CD4-positive, alpha-beta T cell (primary cell): ENCODE measurements at regions not wholly inside any gene's neighbourhood (a gene's known extent, or its start where the extent isn't known, plus 50 kb on each side); places are given as distances from the start of the nearest gene placed in this dataset.
A peak's percentile ranks its signal among the peaks of the same experiment; 100 is the strongest.

Source experiments
- ATAC-seq: fragments of 200-7000 bp; cut with Tn5 transposase; one replicate; pipeline ENCODE4 v1.10.0; 2022; ENCODE audit warnings: mild to moderate bottlenecking; ENCODE audit not compliant: poor library complexity
- CTCF ChIA-PET: fragments of 350-600 bp; sonication (Branson Sonifier 250); formaldehyde crosslinking; loops from one replicate; lab custom pipeline; 2021; ENCODE audit warnings: antibody characterized with exemption, inconsistent platforms; lab: Charles Lee
- POLR2A ChIA-PET: fragments of 350-600 bp; sonication (Branson Sonifier 250); formaldehyde crosslinking; loops from one replicate; lab custom pipeline; 2021; ENCODE audit warnings: antibody characterized with exemption, inconsistent platforms; lab: Charles Lee
- DNase-seq, 14 experiments: peaks; one replicate each; pipeline ENCODE4 v3.0.0-alpha.2; 2013 to 2020; ENCODE audit warnings: mixed read lengths in 2 of 14
- H3K27ac ChIP-seq, 2 donors: one replicate each; pipeline versions ENCODE4 v1.5.1 to v1.7.0; 2013; ENCODE audit warnings: low read length in 2 of 2, low read depth in 1 of 2, mild to moderate bottlenecking in 1 of 2
- H3K27me3 ChIP-seq, 2 experiments: 1 replicate in 1 of 2; 2 replicates in 1 of 2; pipeline versions ENCODE4 v1.6.1 to v1.7.0; 2013; ENCODE audit warnings: low read length in 2 of 2, control low read depth in 1 of 2, mild to moderate bottlenecking in 1 of 2, moderate library complexity in 1 of 2; ENCODE audit not compliant: insufficient read depth in 2 of 2, control insufficient read depth in 1 of 2
- H3K36me3 ChIP-seq: one replicate; pipeline ENCODE4 v1.6.1; 2013; ENCODE audit warnings: low read length, control low read depth; ENCODE audit not compliant: insufficient read depth
- H3K4me1 ChIP-seq: one replicate; pipeline ENCODE4 v1.6.1; 2013; ENCODE audit warnings: low read length, control low read depth; ENCODE audit not compliant: insufficient read depth
- H3K4me3 ChIP-seq: one replicate; pipeline ENCODE4 v1.5.1; 2013; ENCODE audit warnings: mild to moderate bottlenecking, low read length, moderate library complexity
- H3K9me3 ChIP-seq, 2 experiments: 1 replicate in 1 of 2; 2 replicates in 1 of 2; pipeline versions ENCODE4 v1.6.1 to v1.7.0; 2013; ENCODE audit warnings: low read length in 2 of 2, mild to moderate bottlenecking in 2 of 2, control low read depth in 1 of 2, moderate library complexity in 1 of 2; ENCODE audit not compliant: control insufficient read depth in 1 of 2, insufficient read depth in 1 of 2
- H3K27ac Mint-ChIP-seq: one replicate; pipeline ENCODE4 v1.8.0; 2020; ENCODE audit warnings: mixed read lengths
- H3K27me3 Mint-ChIP-seq: one replicate; pipeline ENCODE4 v1.8.0; 2021; ENCODE audit warnings: mixed read lengths
- H3K36me3 Mint-ChIP-seq: one replicate; pipeline ENCODE4 v1.8.0; 2021; ENCODE audit warnings: low read depth, mixed read lengths
- H3K4me1 Mint-ChIP-seq: one replicate; pipeline ENCODE4 v1.8.0; 2021; ENCODE audit warnings: low read depth, mixed read lengths
- H3K4me3 Mint-ChIP-seq: one replicate; pipeline ENCODE4 v1.8.0; 2020; ENCODE audit warnings: mild to moderate bottlenecking, mixed read lengths
- H3K9me3 Mint-ChIP-seq: one replicate; pipeline ENCODE4 v1.8.0; 2020; ENCODE audit warnings: mixed read lengths
- CTCF ChIP-seq: fragments of 200-600 bp; IDR thresholded peaks from one replicate; pipeline ENCODE4 v1.8.0; 2022; ENCODE audit warnings: antibody characterized with exemption, mild to moderate bottlenecking
- intact Hi-C, 2 experiments: fragments of 100-400 bp; cut with DNase I in 1 of 2; cut with micrococcal nuclease in 1 of 2; formaldehyde crosslinking; loops; one replicate each; pipeline versions ENCODE4 v1.15.1 to v1.9.0; 2023 to 2025; cut with DNase I, micrococcal nuclease

GRCh38 chrX:45850775-45851433 is 650.2 kb upstream of the DIPK2B start:
- Mint-ChIP-seq H3K27ac (peak overlapping the region; percentile 80), H3K4me1 (peaks cover 9% of the 10 kb centered on the region), H3K9me3 (no peaks in the 10 kb centered on the region), H3K36me3 (peaks cover 26% of the 10 kb centered on the region), H3K4me3 (peak overlapping the region; percentile 96), H3K27me3 (no peaks in the 10 kb centered on the region)
- DNase-seq (peak in 12 of 14 experiments; percentile 0 to 43 (median 13)), ATAC-seq (peak; percentile 13)
- Histone ChIP-seq H3K4me1 (peaks cover 3% of the 10 kb centered on the region), H3K9me3 (no peaks in the 10 kb centered on the region), H3K36me3 (peaks cover 5% of the 10 kb centered on the region), H3K27ac (no peak overlapping the region), H3K27me3 (no peaks in the 10 kb centered on the region), H3K4me3 (peak overlapping the region; percentile 66)
- CTCF ChIA-PET: no interaction called here
- no peak for TF ChIP-seq CTCF
- intact Hi-C loops: loop anchor here in 1 of 2 experiments (10.0 kb wide), 3 partner anchors 524 to 1306 kb away; partner anchors contain the start of gene FUNDC1
- POLR2A ChIA-PET: interaction anchor here (1.0 to 3.9 kb wide), 5 partner anchors 44 to 101 kb away, joined by 3 to 47 read pairs (median 16); no protein-coding TSS in a partner anchor

GRCh38 chrX:45850197-45850774 is 649.6 kb upstream of the DIPK2B start:
- H3K4me3 ChIP-seq: peak overlapping the region; percentile 66
- TF ChIP-seq CTCF: no peak
- no peaks in the 10 kb centered on the region for H3K27me3 Mint-ChIP-seq
- no peaks in the 10 kb centered on the region for H3K9me3 ChIP-seq
- peaks cover 26% of the 10 kb centered on the region for H3K36me3 Mint-ChIP-seq
- H3K9me3 Mint-ChIP-seq: no peaks in the 10 kb centered on the region
- peaks cover 3% of the 10 kb centered on the region for H3K4me1 ChIP-seq
- ATAC-seq (peak; percentile 28), DNase-seq (peak in 11 of 14 experiments; percentile 6 to 51 (median 17))
- H3K27ac ChIP-seq: no peak overlapping the region
- peak overlapping the region; percentile 80 for H3K27ac Mint-ChIP-seq
- peak overlapping the region; percentile 96 for H3K4me3 Mint-ChIP-seq
- H3K4me1 Mint-ChIP-seq: peaks cover 9% of the 10 kb centered on the region
- H3K27me3 ChIP-seq: no peaks in the 10 kb centered on the region
- ChIA-PET CTCF (interaction anchor here (0.7 kb wide), 1 partner anchor 96 kb away, joined by 3 read pairs; no protein-coding TSS in a partner anchor), POLR2A (interaction anchor here (1.0 to 3.9 kb wide), 5 partner anchors 43 to 101 kb away, joined by 3 to 47 read pairs (median 16); no protein-coding TSS in a partner anchor)
- intact Hi-C loops: loop anchor here in 1 of 2 experiments (10.0 kb wide), 3 partner anchors 525 to 1305 kb away; partner anchors contain the start of gene FUNDC1
- H3K36me3 ChIP-seq: peaks cover 5% of the 10 kb centered on the region

- ChIA-PET CTCF (interaction anchor here (0.7 to 1.0 kb wide), 8 partner anchors 9 to 334 kb away, joined by 3 to 5 read pairs (median 3); no protein-coding TSS in a partner anchor), POLR2A (interaction anchor here (2.9 to 3.9 kb wide), 2 partner anchors 42 to 48 kb away, joined by 16 to 47 read pairs; no protein-coding TSS in a partner anchor)
- peaks cover 3% of the 10 kb centered on the region for H3K4me1 ChIP-seq
- peak overlapping the region; percentile 66 for H3K4me3 ChIP-seq
- Mint-ChIP-seq H3K27ac (peak overlapping the region; percentile 80), H3K4me3 (peak overlapping the region; percentile 96), H3K36me3 (peaks cover 26% of the 10 kb centered on the region), H3K4me1 (peaks cover 9% of the 10 kb centered on the region), H3K9me3 (no peaks in the 10 kb centered on the region), H3K27me3 (no peaks in the 10 kb centered on the region)
- H3K9me3 ChIP-seq: no peaks in the 10 kb centered on the region
- peak; percentile 53 for TF ChIP-seq CTCF
- DNase-seq (peak in 6 of 14 experiments; percentile 1 to 67 (median 52)), ATAC-seq (peak; percentile 54)
- no peaks in the 10 kb centered on the region for H3K27me3 ChIP-seq
- intact Hi-C loops: loop anchor here (1.0 to 10.0 kb wide), 5 partner anchors 37 to 334 kb away; no protein-coding TSS in a partner anchor
- peaks cover 5% of the 10 kb centered on the region for H3K36me3 ChIP-seq
- no peak overlapping the region for H3K27ac ChIP-seq
Observed at GRCh38 chrX:45849261-45849862, 648.7 kb upstream of the DIPK2B start.
